ENCODE measurements at regions not wholly inside any gene's neighbourhood (a gene's known extent, or its start where the extent isn't known, plus 50 kb on each side); places are given as distances from the start of the nearest gene placed in this dataset.
"Not testable (repeated sequence)": the region's sequence is repeated elsewhere in the genome, so short reads cannot be mapped to it uniquely, and the experiment has no call there.

- Histone ChIP-seq H3K4me1 (ENCODE audit: insufficient read depth, low read length) (no peaks in the 10 kb centered on the region), H3K36me3 (ENCODE audit: insufficient read depth, low read depth, low read length) (no peaks in the 10 kb centered on the region), H3K9ac (ENCODE audit: low read depth, low read length) (no peak overlapping the region), H3K27me3 (ENCODE audit: insufficient read depth, low read length) (no peaks in the 10 kb centered on the region), H3K4me3 (ENCODE audit: low read length) (no peak overlapping the region), H3K27ac (ENCODE audit: low read length) (no peak overlapping the region), H3K9me3 (ENCODE audit: insufficient read depth, low read depth, low read length) (no peaks in the 10 kb centered on the region)
Measured at GRCh38 chr2:142445023-142445422, 314.2 kb upstream of the LRP1B start.

GRCh38 chr2:142435847-142436246, 305.0 kb upstream of the LRP1B start:
- Histone ChIP-seq H3K9ac (ENCODE audit: low read depth, low read length) (no peak overlapping the region), H3K4me3 (ENCODE audit: low read length) (no peak overlapping the region), H3K9me3 (ENCODE audit: insufficient read depth, low read depth, low read length) (no peaks in the 10 kb centered on the region), H3K36me3 (ENCODE audit: insufficient read depth, low read depth, low read length) (no peaks in the 10 kb centered on the region), H3K27me3 (ENCODE audit: insufficient read depth, low read length) (no peaks in the 10 kb centered on the region), H3K4me1 (ENCODE audit: insufficient read depth, low read length) (no peaks in the 10 kb centered on the region), H3K27ac (ENCODE audit: low read length) (no peak overlapping the region)

- no peaks in the 10 kb centered on the region for H3K9me3 ChIP-seq (ENCODE audit: insufficient read depth, low read depth, low read length)
- no peaks in the 10 kb centered on the region for H3K36me3 ChIP-seq (ENCODE audit: insufficient read depth, low read depth, low read length)
- H3K9ac ChIP-seq (ENCODE audit: low read depth, low read length) = no peak overlapping the region
- no peaks in the 10 kb centered on the region for H3K27me3 ChIP-seq (ENCODE audit: insufficient read depth, low read length)
- H3K4me3 ChIP-seq (ENCODE audit: low read length) = no peak overlapping the region
- H3K27ac ChIP-seq (ENCODE audit: low read length) = no peak overlapping the region
- H3K4me1 ChIP-seq (ENCODE audit: insufficient read depth, low read length) = no peaks in the 10 kb centered on the region
Measured at GRCh38 chr2:142426064-142426463, 295.2 kb upstream of the LRP1B start.

- Histone ChIP-seq H3K4me3 (ENCODE audit: low read length) (no peak overlapping the region), H3K27ac (ENCODE audit: low read length) (no peak overlapping the region), H3K9me3 (ENCODE audit: insufficient read depth, low read depth, low read length) (no peaks in the 10 kb centered on the region), H3K27me3 (ENCODE audit: insufficient read depth, low read length) (no peaks in the 10 kb centered on the region), H3K9ac (ENCODE audit: low read depth, low read length) (no peak overlapping the region), H3K36me3 (ENCODE audit: insufficient read depth, low read depth, low read length) (no peaks in the 10 kb centered on the region), H3K4me1 (ENCODE audit: insufficient read depth, low read length) (no peaks in the 10 kb centered on the region)
Measured at GRCh38 chr2:142425551-142425950, 294.7 kb upstream of the LRP1B start.

- Histone ChIP-seq H3K4me1 (ENCODE audit: insufficient read depth, low read length) (no peaks in the 10 kb centered on the region), H3K9me3 (ENCODE audit: insufficient read depth, low read depth, low read length) (no peaks in the 10 kb centered on the region), H3K27me3 (ENCODE audit: insufficient read depth, low read length) (no peaks in the 10 kb centered on the region), H3K36me3 (ENCODE audit: insufficient read depth, low read depth, low read length) (no peaks in the 10 kb centered on the region), H3K27ac (ENCODE audit: low read length) (no peak overlapping the region), H3K9ac (ENCODE audit: low read depth, low read length) (no peak overlapping the region), H3K4me3 (ENCODE audit: low read length) (no peak overlapping the region)
Measured at GRCh38 chr2:142423603-142424002, 292.8 kb upstream of the LRP1B start.

GRCh38 chr2:142422769-142423168, 292.0 kb upstream of the LRP1B start:
- Histone ChIP-seq H3K4me1 (ENCODE audit: insufficient read depth, low read length) (no peaks in the 10 kb centered on the region), H3K9me3 (ENCODE audit: insufficient read depth, low read depth, low read length) (no peaks in the 10 kb centered on the region), H3K9ac (ENCODE audit: low read depth, low read length) (no peak overlapping the region), H3K4me3 (ENCODE audit: low read length) (no peak overlapping the region), H3K27ac (ENCODE audit: low read length) (no peak overlapping the region), H3K27me3 (ENCODE audit: insufficient read depth, low read length) (no peaks in the 10 kb centered on the region), H3K36me3 (ENCODE audit: insufficient read depth, low read depth, low read length) (no peaks in the 10 kb centered on the region)

GRCh38 chr2:142422041-142422440, 291.2 kb upstream of the LRP1B start:
- no peak overlapping the region for H3K4me3 ChIP-seq (ENCODE audit: low read length)

GRCh38 chr2:142418699-142419098, 287.9 kb upstream of the LRP1B start:
- H3K27me3 ChIP-seq (ENCODE audit: insufficient read depth, low read length); H3K4me3 ChIP-seq (ENCODE audit: low read length); H3K36me3 ChIP-seq (ENCODE audit: insufficient read depth, low read depth, low read length); H3K9ac ChIP-seq (ENCODE audit: low read depth, low read length); H3K9me3 ChIP-seq (ENCODE audit: insufficient read depth, low read depth, low read length); H3K27ac ChIP-seq (ENCODE audit: low read length); H3K4me1 ChIP-seq (ENCODE audit: insufficient read depth, low read length): not testable (repeated sequence)

More at GRCh38 chr2:142422041-142422440, 291.2 kb upstream of the LRP1B start:
- Histone ChIP-seq H3K36me3 (ENCODE audit: insufficient read depth, low read depth, low read length) (no peaks in the 10 kb centered on the region), H3K9me3 (ENCODE audit: insufficient read depth, low read depth, low read length) (no peaks in the 10 kb centered on the region), H3K9ac (ENCODE audit: low read depth, low read length) (no peak overlapping the region), H3K27ac (ENCODE audit: low read length) (no peak overlapping the region), H3K27me3 (ENCODE audit: insufficient read depth, low read length) (no peaks in the 10 kb centered on the region), H3K4me1 (ENCODE audit: insufficient read depth, low read length) (no peaks in the 10 kb centered on the region)

- H3K27ac ChIP-seq (ENCODE audit: low read length) = no peak overlapping the region
- no peaks in the 10 kb centered on the region for H3K9me3 ChIP-seq (ENCODE audit: insufficient read depth, low read depth, low read length)
- no peak overlapping the region for H3K9ac ChIP-seq (ENCODE audit: low read depth, low read length)
- H3K4me3 ChIP-seq (ENCODE audit: low read length) = no peak overlapping the region
- no peaks in the 10 kb centered on the region for H3K4me1 ChIP-seq (ENCODE audit: insufficient read depth, low read length)
- no peaks in the 10 kb centered on the region for H3K36me3 ChIP-seq (ENCODE audit: insufficient read depth, low read depth, low read length)
- no peaks in the 10 kb centered on the region for H3K27me3 ChIP-seq (ENCODE audit: insufficient read depth, low read length)
Measured at GRCh38 chr2:142416996-142417395, 286.2 kb upstream of the LRP1B start.

GRCh38 chr2:142415461-142415860, 284.6 kb upstream of the LRP1B start:
- Histone ChIP-seq H3K4me1 (ENCODE audit: insufficient read depth, low read length) (no peaks in the 10 kb centered on the region), H3K4me3 (ENCODE audit: low read length) (no peak overlapping the region), H3K36me3 (ENCODE audit: insufficient read depth, low read depth, low read length) (no peaks in the 10 kb centered on the region), H3K27me3 (ENCODE audit: insufficient read depth, low read length) (no peaks in the 10 kb centered on the region), H3K9me3 (ENCODE audit: insufficient read depth, low read depth, low read length) (no peaks in the 10 kb centered on the region), H3K27ac (ENCODE audit: low read length) (no peak overlapping the region), H3K9ac (ENCODE audit: low read depth, low read length) (no peak overlapping the region)

- Histone ChIP-seq H3K27me3 (ENCODE audit: insufficient read depth, low read length) (no peaks in the 10 kb centered on the region), H3K27ac (ENCODE audit: low read length) (no peak overlapping the region), H3K36me3 (ENCODE audit: insufficient read depth, low read depth, low read length) (no peaks in the 10 kb centered on the region), H3K9me3 (ENCODE audit: insufficient read depth, low read depth, low read length) (peaks cover 39% of the 10 kb centered on the region), H3K4me3 (ENCODE audit: low read length) (no peak overlapping the region), H3K9ac (ENCODE audit: low read depth, low read length) (no peak overlapping the region), H3K4me1 (ENCODE audit: insufficient read depth, low read length) (no peaks in the 10 kb centered on the region)
Measured at GRCh38 chr2:142398212-142398611, 267.4 kb upstream of the LRP1B start.

- Histone ChIP-seq H3K36me3 (ENCODE audit: insufficient read depth, low read depth, low read length) (no peaks in the 10 kb centered on the region), H3K9ac (ENCODE audit: low read depth, low read length) (no peak overlapping the region), H3K4me1 (ENCODE audit: insufficient read depth, low read length) (no peaks in the 10 kb centered on the region), H3K9me3 (ENCODE audit: insufficient read depth, low read depth, low read length) (peaks cover 33% of the 10 kb centered on the region), H3K4me3 (ENCODE audit: low read length) (no peak overlapping the region), H3K27ac (ENCODE audit: low read length) (no peak overlapping the region), H3K27me3 (ENCODE audit: insufficient read depth, low read length) (no peaks in the 10 kb centered on the region)
Measured at GRCh38 chr2:142395291-142395690, 264.5 kb upstream of the LRP1B start.

GRCh38 chr2:142380372-142380771, 249.6 kb upstream of the LRP1B start:
- no peak overlapping the region for H3K27ac ChIP-seq (ENCODE audit: low read length)
- H3K9ac ChIP-seq (ENCODE audit: low read depth, low read length) = no peak overlapping the region
- H3K4me3 ChIP-seq (ENCODE audit: low read length) = no peak overlapping the region
- H3K9me3 ChIP-seq (ENCODE audit: insufficient read depth, low read depth, low read length) = no peaks in the 10 kb centered on the region
- H3K4me1 ChIP-seq (ENCODE audit: insufficient read depth, low read length) = no peaks in the 10 kb centered on the region
- no peaks in the 10 kb centered on the region for H3K36me3 ChIP-seq (ENCODE audit: insufficient read depth, low read depth, low read length)
- H3K27me3 ChIP-seq (ENCODE audit: insufficient read depth, low read length) = no peaks in the 10 kb centered on the region
